A673 (cell line): ENCODE measurements at regions not wholly inside any gene's neighbourhood (a gene's known extent, or its start where the extent isn't known, plus 50 kb on each side); places are given as distances from the start of the nearest gene placed in this dataset.

Source experiments
- EZH2 ChIP-seq: fragments of 200-600 bp; sonication (generic); IDR thresholded peaks from 2 replicates; pipeline ENCODE4 v1.6.1; 2017; ENCODE audit warnings: borderline replicate concordance, low read depth, mild to moderate bottlenecking, mixed read lengths, antibody characterized with exemption, low read length; ENCODE audit not compliant: poor library complexity, severe bottlenecking
- TF ChIP-seq, protein P1 (sequence below): fragments of 300-800, 200-600 bp; sonication (generic); conservative IDR thresholded peaks from 2 replicates; pipeline ENCODE4 v1.5.1; 2017; ENCODE audit warnings: low read depth, mild to moderate bottlenecking, antibody characterized with exemption, low read length, moderate library complexity, mixed read lengths

- TF ChIP-seq EZH2: no peak
- TF ChIP-seq, protein P1, sequence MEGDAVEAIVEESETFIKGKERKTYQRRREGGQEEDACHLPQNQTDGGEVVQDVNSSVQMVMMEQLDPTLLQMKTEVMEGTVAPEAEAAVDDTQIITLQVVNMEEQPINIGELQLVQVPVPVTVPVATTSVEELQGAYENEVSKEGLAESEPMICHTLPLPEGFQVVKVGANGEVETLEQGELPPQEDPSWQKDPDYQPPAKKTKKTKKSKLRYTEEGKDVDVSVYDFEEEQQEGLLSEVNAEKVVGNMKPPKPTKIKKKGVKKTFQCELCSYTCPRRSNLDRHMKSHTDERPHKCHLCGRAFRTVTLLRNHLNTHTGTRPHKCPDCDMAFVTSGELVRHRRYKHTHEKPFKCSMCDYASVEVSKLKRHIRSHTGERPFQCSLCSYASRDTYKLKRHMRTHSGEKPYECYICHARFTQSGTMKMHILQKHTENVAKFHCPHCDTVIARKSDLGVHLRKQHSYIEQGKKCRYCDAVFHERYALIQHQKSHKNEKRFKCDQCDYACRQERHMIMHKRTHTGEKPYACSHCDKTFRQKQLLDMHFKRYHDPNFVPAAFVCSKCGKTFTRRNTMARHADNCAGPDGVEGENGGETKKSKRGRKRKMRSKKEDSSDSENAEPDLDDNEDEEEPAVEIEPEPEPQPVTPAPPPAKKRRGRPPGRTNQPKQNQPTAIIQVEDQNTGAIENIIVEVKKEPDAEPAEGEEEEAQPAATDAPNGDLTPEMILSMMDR: no peak
Observed at GRCh38 chr13:81409284-81409683, 1068.4 kb upstream of the SPRY2 start.
